H54 (cell line): ENCODE measurements at regions not wholly inside any gene's neighbourhood (a gene's known extent, or its start where the extent isn't known, plus 50 kb on each side); places are given as distances from the start of the nearest gene placed in this dataset.

Experiments used
- DNase-seq: peaks from one replicate; pipeline ENCODE4 v3.0.0; 2011; ENCODE audit warnings: low spot score, mixed read lengths; ENCODE audit not compliant: insufficient read length
- FAIRE-seq: peaks from 3 replicates; lab custom pipeline; 2011; peaks lifted over from hg19 to GRCh38; lab: Jason Lieb, UNC
- POLR2A ChIP-seq: IDR thresholded peaks from 2 replicates; pipeline ENCODE4 v1.6.1; 2011; ENCODE audit warnings: low read depth, mild to moderate bottlenecking, low read length

DNA sequence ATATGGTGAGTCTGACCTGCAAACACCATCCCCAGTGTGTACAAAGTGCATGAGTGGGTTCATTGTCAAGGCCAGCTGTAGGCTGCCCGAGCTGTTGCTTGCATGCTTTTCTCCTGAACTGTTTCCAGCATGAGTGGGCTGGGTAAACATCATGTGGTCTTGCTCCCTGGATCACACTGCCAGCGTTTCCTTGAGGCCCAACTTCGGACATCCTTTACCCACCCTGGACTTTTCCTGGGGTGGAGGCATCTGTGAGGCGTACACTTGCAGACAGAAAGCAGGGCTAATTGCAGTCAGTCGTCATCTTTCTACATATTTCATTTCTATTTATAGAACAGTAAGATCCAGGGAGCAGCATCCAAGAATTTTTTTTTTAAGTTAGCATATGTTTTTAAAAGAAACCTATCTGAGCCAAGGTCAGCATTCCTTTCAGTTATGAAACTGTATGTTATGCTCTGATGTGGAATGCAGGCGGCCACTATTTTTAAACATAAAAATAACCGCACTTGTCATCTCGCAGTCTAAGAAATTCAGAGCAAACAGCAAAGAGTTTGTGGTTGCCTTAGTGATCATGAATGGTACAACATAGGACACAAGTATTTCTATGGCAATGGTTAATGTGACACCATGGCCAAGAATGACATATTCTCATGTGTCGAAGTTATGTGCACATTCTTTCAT, 106.5 kb upstream of the DMRT1 start:
- no peak for TF ChIP-seq POLR2A
- FAIRE-seq, result no peak

GRCh38 chr9:737400-738120, 103.9 kb upstream of the DMRT1 start:
- DNase-seq, result no peak
- TF ChIP-seq POLR2A, result no peak
- FAIRE-seq, result no peak

More for the DNA sequence above, 106.5 kb upstream of the DMRT1 start:
- DNase-seq, result no peak

GRCh38 chr9:738209-738915, 103.1 kb upstream of the DMRT1 start:
- DNase-seq (peak; percentile 44), FAIRE-seq (peak; percentile 89)
- no peak for TF ChIP-seq POLR2A

DNA sequence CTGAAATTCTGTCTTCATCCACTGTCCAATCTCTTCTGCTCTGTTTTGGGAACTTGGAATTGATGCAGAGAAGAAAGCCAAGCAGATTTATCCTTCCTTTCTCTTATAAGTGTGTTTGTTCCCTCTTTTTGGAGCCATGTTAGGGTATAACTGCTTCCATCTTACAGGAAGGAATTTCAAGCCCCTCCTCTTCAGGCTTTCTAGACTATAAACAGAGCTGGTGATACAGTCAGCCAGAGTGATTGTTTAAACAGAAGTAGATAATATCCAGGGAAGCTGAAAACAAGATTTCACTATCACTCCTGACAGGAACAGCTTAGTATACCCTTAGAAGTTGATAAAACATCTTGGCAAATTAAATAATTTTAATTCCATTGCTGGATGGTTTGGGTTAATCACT, 102.1 kb upstream of the DMRT1 start:
- no peak for TF ChIP-seq POLR2A
- no peak for FAIRE-seq
- DNase-seq, result no peak

DNA sequence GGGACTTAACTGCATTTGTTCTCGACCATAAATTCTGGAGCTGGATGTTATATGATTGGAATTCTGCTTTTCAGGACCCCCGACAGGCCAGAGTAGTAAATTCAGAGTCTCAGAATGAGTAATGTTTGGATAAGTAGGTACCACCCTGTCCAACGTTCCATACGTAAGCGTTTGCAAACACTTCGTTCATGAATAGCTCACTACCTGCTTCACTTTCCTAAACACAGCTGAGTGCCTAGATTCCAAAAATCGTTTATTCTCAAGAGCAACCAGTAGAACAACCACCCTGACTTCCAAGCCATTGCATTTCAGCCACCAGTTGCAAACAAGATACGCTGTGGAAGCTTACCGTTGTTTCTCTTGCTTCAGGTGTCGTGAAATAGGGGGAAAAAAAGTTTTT, 101.3 kb upstream of the DMRT1 start:
- FAIRE-seq (no peak), DNase-seq (no peak)
- no peak for TF ChIP-seq POLR2A

GRCh38 chr9:742104-742503, 99.4 kb upstream of the DMRT1 start:
- FAIRE-seq (no peak), DNase-seq (no peak)
- TF ChIP-seq POLR2A, result no peak

DNA sequence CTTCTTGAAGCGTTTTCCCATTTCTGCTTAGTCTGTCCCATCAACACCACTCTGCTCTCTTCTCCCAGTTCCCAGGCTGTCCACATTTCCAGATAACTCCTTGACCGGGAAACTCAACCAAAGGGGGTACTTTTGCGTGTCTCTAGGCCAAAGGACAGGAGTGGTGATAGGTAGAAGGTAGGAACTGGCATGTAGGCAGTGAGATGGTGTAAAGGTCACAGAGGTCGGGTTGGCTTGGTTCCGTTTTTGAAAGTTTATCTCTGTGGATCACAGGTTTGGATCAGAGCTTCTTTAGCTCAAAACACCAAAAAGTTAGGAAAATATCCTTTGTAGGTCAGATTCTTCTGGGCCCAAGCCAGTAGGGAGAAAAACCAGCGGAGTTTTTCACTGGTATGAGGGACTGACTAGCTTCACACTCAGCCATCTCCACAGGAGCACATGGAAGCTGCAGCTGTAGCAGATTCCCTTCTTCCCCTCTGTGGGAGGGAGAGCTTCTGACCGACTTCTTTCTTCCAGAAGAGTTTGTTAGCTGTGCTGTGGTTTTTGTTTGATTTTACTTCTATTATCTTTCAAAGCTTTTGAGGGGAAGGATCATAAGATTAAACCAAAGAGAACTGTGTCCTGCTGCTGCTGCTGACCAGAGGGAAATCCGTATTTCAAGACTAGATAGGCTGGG, 98.4 kb upstream of the DMRT1 start:
- DNase-seq (no peak), FAIRE-seq (no peak)
- no peak for TF ChIP-seq POLR2A

GRCh38 chr9:744046-744712, 97.3 kb upstream of the DMRT1 start:
- DNase-seq, result no peak
- no peak for TF ChIP-seq POLR2A
- no peak for FAIRE-seq

DNA sequence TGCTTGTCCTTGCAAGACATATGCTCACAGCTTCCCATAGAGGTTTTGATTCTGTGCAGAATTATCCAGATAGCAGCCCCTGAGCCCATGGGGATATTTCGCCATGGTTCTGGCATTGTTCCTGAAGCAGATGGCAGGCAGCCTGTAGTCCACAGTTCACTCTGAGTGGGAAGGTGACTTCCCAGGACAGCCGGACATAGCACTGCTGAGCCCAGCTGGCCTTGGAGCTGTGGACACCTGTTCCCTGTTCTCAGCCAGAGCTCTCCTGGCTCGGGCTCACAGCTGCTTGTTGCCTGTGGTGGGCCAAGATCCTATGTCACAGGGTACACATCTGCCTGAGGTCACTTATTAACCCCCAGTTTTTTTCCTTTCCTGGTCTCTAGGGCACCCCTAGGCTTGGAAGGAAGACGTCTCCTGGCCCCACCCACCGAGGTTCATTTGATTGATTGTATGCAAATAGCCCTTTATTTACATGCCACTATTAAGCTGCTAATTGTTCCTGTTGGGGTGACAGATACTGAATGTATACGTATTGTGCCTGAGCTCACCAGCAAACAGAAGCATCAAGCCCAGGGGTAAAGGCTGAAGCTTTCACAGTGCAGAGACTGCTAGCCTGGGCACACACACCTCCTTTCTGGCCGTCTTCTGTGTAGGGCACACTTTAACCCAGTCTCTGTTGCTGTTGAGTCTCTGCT, 96.6 kb upstream of the DMRT1 start:
- FAIRE-seq, result no peak
- no peak for DNase-seq
- no peak for TF ChIP-seq POLR2A

DNA sequence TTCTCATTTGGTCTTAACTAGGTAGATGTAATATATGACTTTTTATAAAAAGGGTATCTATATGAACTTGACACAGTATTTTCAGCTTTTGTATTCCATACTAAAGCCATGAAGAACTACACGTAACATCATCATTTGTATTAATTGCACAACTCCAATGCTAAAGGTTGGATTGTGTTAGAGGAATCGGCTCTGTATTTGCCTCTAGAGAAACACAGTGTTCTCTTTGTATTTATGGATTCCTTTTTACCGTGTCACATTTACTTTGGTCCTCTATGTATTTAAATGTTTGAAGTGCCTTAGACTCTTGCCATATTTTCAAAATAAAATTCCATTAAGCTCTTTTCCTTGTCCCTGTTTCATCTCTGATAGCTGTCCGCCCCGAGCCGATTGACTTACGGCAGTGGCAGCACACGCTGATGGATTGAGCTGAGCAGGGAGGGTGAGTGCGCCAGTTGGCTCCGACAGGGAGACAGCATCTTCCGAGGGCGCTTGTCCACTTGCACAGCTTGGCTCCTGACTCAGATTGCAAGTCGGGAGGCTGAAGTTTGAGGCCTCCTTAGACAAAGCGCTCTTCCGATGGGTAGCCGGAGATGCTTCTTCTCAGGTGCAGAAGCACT, 95.6 kb upstream of the DMRT1 start:
- DNase-seq (no peak), FAIRE-seq (no peak)
- no peak for TF ChIP-seq POLR2A

DNA sequence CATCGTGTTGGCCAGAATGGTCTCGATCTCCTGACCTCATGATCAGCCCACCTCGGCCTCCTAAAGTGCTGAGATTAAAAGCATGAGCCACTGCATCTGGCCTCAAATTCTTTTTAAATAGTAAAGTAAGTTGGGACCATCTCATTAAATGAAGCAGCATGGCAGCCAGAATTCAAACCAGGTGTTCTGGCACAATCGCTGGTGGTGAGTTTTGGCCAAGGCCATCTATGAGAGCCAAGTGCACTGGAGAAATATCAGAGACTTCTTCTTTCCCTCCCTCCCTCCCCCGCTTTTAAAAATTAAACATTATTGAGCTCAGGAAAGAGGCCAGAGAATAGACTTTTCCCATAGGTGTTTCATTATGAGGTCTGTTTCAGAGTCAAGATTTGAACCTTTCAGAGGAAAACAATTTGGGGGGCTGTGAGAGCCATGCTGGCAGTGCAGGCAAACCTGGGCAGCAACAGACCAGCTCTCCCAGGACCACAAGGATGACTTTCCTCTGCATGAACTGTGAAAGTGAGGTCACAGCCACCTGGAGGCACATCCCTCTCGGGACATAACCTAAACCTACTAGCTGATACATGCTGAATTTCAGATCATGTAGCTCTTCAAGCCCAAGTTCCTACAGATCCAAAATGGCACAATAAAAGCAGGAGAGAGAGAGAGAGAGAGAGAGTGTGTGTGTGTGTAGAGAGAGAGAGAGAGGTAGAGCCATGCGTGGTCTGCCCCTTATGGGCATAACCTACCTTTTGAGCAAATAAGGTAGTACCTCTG, 94.6 kb upstream of the DMRT1 start:
- no peak for FAIRE-seq
- TF ChIP-seq POLR2A, result no peak

GRCh38 chr9:747567-747966, 93.9 kb upstream of the DMRT1 start:
- DNase-seq (no peak), FAIRE-seq (no peak)
- no peak for TF ChIP-seq POLR2A

More for the DNA sequence above, 94.6 kb upstream of the DMRT1 start:
- DNase-seq, result no peak
